ENCODE measurements at regions not wholly inside any gene's neighbourhood (a gene's known extent, or its start where the extent isn't known, plus 50 kb on each side); places are given as distances from the start of the nearest gene placed in this dataset.

- TF ChIP-seq CTCF (IDR thresholded peaks at IDR 0.05; ENCODE audit: borderline replicate concordance, control extremely low read depth, extremely low read depth, insufficient read depth, missing control alignments) = no peak
- DNase-seq (ENCODE audit: low spot score) = no peak
- in situ Hi-C loops (cut with MboI; ENCODE audit: low sequenced_read_pairs, unreplicated experiment) = no loop called here
Measured at GRCh38 chr18:10207682-10208345, 246.6 kb upstream of the APCDD1 start.

- TF ChIP-seq CTCF (IDR thresholded peaks at IDR 0.05; ENCODE audit: borderline replicate concordance, control extremely low read depth, extremely low read depth, insufficient read depth, missing control alignments) = no peak
- in situ Hi-C loops (cut with MboI; ENCODE audit: low sequenced_read_pairs, unreplicated experiment) = no loop called here
- no peak for DNase-seq (ENCODE audit: low spot score)
Measured at GRCh38 chr18:10209302-10209701, 245.1 kb upstream of the APCDD1 start.

- in situ Hi-C loops (cut with MboI; ENCODE audit: low sequenced_read_pairs, unreplicated experiment) = no loop called here
- no peak for DNase-seq (ENCODE audit: low spot score)
- no peak for TF ChIP-seq CTCF (IDR thresholded peaks at IDR 0.05; ENCODE audit: borderline replicate concordance, control extremely low read depth, extremely low read depth, insufficient read depth, missing control alignments)
Measured at GRCh38 chr18:10210057-10210633, 244.3 kb upstream of the APCDD1 start.

- TF ChIP-seq CTCF (IDR thresholded peaks at IDR 0.05; ENCODE audit: borderline replicate concordance, control extremely low read depth, extremely low read depth, insufficient read depth, missing control alignments) = no peak
- no peak for DNase-seq (ENCODE audit: low spot score)
- in situ Hi-C loops (cut with MboI; ENCODE audit: low sequenced_read_pairs, unreplicated experiment) = no loop called here
Measured at GRCh38 chr18:10213526-10213925, 240.9 kb upstream of the APCDD1 start.

- in situ Hi-C loops (cut with MboI; ENCODE audit: low sequenced_read_pairs, unreplicated experiment) = no loop called here
Measured at GRCh38 chr18:10215446-10215845, 239.0 kb upstream of the APCDD1 start.

GRCh38 chr18:10216791-10217190 lies 237.6 kb upstream of the APCDD1 start:
- no peak for TF ChIP-seq CTCF (IDR thresholded peaks at IDR 0.05; ENCODE audit: borderline replicate concordance, control extremely low read depth, extremely low read depth, insufficient read depth, missing control alignments)
- no peak for DNase-seq (ENCODE audit: low spot score)
- in situ Hi-C loops (cut with MboI; ENCODE audit: low sequenced_read_pairs, unreplicated experiment) = no loop called here

More at GRCh38 chr18:10215446-10215845, 239.0 kb upstream of the APCDD1 start:
- TF ChIP-seq CTCF (IDR thresholded peaks at IDR 0.05; ENCODE audit: borderline replicate concordance, control extremely low read depth, extremely low read depth, insufficient read depth, missing control alignments) = no peak
- no peak for DNase-seq (ENCODE audit: low spot score)
